ENCODE measurements at regions not wholly inside any gene's neighbourhood (a gene's known extent, or its start where the extent isn't known, plus 50 kb on each side); places are given as distances from the start of the nearest gene placed in this dataset.

GRCh38 chr21:41602531-41602930, 94.6 kb upstream of the TMPRSS2 start:
- H3K4me1 ChIP-seq (ENCODE audit: insufficient read depth, low read length): no peaks in the 10 kb centered on the region
- no peak overlapping the region for H2AFZ ChIP-seq (ENCODE audit: low read depth, low read length)
- H3K27me3 ChIP-seq (ENCODE audit: insufficient read depth, low read length): peaks cover 3% of the 10 kb centered on the region
- no peaks in the 10 kb centered on the region for H3K36me3 ChIP-seq (ENCODE audit: insufficient read depth, low read length)
- H3K9me3 ChIP-seq (ENCODE audit: low read length): no peaks in the 10 kb centered on the region
- no peak overlapping the region for H3K4me3 ChIP-seq (ENCODE audit: low read length)

GRCh38 chr21:41601573-41602368, 93.8 kb upstream of the TMPRSS2 start:
- peaks cover 1% of the 10 kb centered on the region for H3K27me3 ChIP-seq (ENCODE audit: insufficient read depth, low read length)
- H3K4me3 ChIP-seq (ENCODE audit: low read length): no peak overlapping the region
- H2AFZ ChIP-seq (ENCODE audit: low read depth, low read length): no peak overlapping the region
- H3K36me3 ChIP-seq (ENCODE audit: insufficient read depth, low read length): no peaks in the 10 kb centered on the region
- no peaks in the 10 kb centered on the region for H3K4me1 ChIP-seq (ENCODE audit: insufficient read depth, low read length)
- H3K9me3 ChIP-seq (ENCODE audit: low read length): no peaks in the 10 kb centered on the region

- H2AFZ ChIP-seq (ENCODE audit: low read depth, low read length): no peak overlapping the region
- no peaks in the 10 kb centered on the region for H3K27me3 ChIP-seq (ENCODE audit: insufficient read depth, low read length)
- H3K36me3 ChIP-seq (ENCODE audit: insufficient read depth, low read length): no peaks in the 10 kb centered on the region
- no peaks in the 10 kb centered on the region for H3K9me3 ChIP-seq (ENCODE audit: low read length)
- H3K4me1 ChIP-seq (ENCODE audit: insufficient read depth, low read length): no peaks in the 10 kb centered on the region
- H3K4me3 ChIP-seq (ENCODE audit: low read length): no peak overlapping the region
Measured at GRCh38 chr21:41600961-41601572, 93.1 kb upstream of the TMPRSS2 start.

- Histone ChIP-seq H2AFZ (ENCODE audit: low read depth, low read length) (no peak overlapping the region), H3K27me3 (ENCODE audit: insufficient read depth, low read length) (no peaks in the 10 kb centered on the region), H3K36me3 (ENCODE audit: insufficient read depth, low read length) (no peaks in the 10 kb centered on the region), H3K9me3 (ENCODE audit: low read length) (no peaks in the 10 kb centered on the region), H3K4me1 (ENCODE audit: insufficient read depth, low read length) (no peaks in the 10 kb centered on the region), H3K4me3 (ENCODE audit: low read length) (no peak overlapping the region)
Measured at GRCh38 chr21:41600556-41600955, 92.6 kb upstream of the TMPRSS2 start.

GRCh38 chr21:41600116-41600515, 92.2 kb upstream of the TMPRSS2 start:
- Histone ChIP-seq H3K4me1 (ENCODE audit: insufficient read depth, low read length) (no peaks in the 10 kb centered on the region), H3K27me3 (ENCODE audit: insufficient read depth, low read length) (no peaks in the 10 kb centered on the region), H3K4me3 (ENCODE audit: low read length) (no peak overlapping the region), H3K9me3 (ENCODE audit: low read length) (no peaks in the 10 kb centered on the region), H3K36me3 (ENCODE audit: insufficient read depth, low read length) (no peaks in the 10 kb centered on the region), H2AFZ (ENCODE audit: low read depth, low read length) (no peak overlapping the region)

- no peaks in the 10 kb centered on the region for H3K9me3 ChIP-seq (ENCODE audit: low read length)
- no peak overlapping the region for H3K4me3 ChIP-seq (ENCODE audit: low read length)
- no peaks in the 10 kb centered on the region for H3K4me1 ChIP-seq (ENCODE audit: insufficient read depth, low read length)
- no peak overlapping the region for H2AFZ ChIP-seq (ENCODE audit: low read depth, low read length)
- H3K27me3 ChIP-seq (ENCODE audit: insufficient read depth, low read length): peaks cover 4% of the 10 kb centered on the region
- H3K36me3 ChIP-seq (ENCODE audit: insufficient read depth, low read length): no peaks in the 10 kb centered on the region
Measured at GRCh38 chr21:41598561-41599431, 90.8 kb upstream of the TMPRSS2 start.

GRCh38 chr21:41597811-41598231, 89.9 kb upstream of the TMPRSS2 start:
- H3K4me3 ChIP-seq (ENCODE audit: low read length): no peak overlapping the region
- H3K36me3 ChIP-seq (ENCODE audit: insufficient read depth, low read length): no peaks in the 10 kb centered on the region
- no peaks in the 10 kb centered on the region for H3K9me3 ChIP-seq (ENCODE audit: low read length)
- H3K27me3 ChIP-seq (ENCODE audit: insufficient read depth, low read length): peaks cover 6% of the 10 kb centered on the region
- no peak overlapping the region for H2AFZ ChIP-seq (ENCODE audit: low read depth, low read length)
- no peaks in the 10 kb centered on the region for H3K4me1 ChIP-seq (ENCODE audit: insufficient read depth, low read length)

- Histone ChIP-seq H3K4me3 (ENCODE audit: low read length) (no peak overlapping the region), H3K36me3 (ENCODE audit: insufficient read depth, low read length) (no peaks in the 10 kb centered on the region), H3K9me3 (ENCODE audit: low read length) (no peaks in the 10 kb centered on the region), H3K27me3 (ENCODE audit: insufficient read depth, low read length) (peaks cover 6% of the 10 kb centered on the region), H2AFZ (ENCODE audit: low read depth, low read length) (no peak overlapping the region), H3K4me1 (ENCODE audit: insufficient read depth, low read length) (no peaks in the 10 kb centered on the region)
Measured at GRCh38 chr21:41597227-41597626, 89.3 kb upstream of the TMPRSS2 start.

- Histone ChIP-seq H3K4me1 (ENCODE audit: insufficient read depth, low read length) (no peaks in the 10 kb centered on the region), H3K27me3 (ENCODE audit: insufficient read depth, low read length) (peaks cover 6% of the 10 kb centered on the region), H3K9me3 (ENCODE audit: low read length) (no peaks in the 10 kb centered on the region), H3K36me3 (ENCODE audit: insufficient read depth, low read length) (no peaks in the 10 kb centered on the region), H3K4me3 (ENCODE audit: low read length) (no peak overlapping the region), H2AFZ (ENCODE audit: low read depth, low read length) (no peak overlapping the region)
Measured at GRCh38 chr21:41596241-41596925, 88.4 kb upstream of the TMPRSS2 start.

- Histone ChIP-seq H3K4me3 (ENCODE audit: low read length) (no peak overlapping the region), H2AFZ (ENCODE audit: low read depth, low read length) (no peak overlapping the region), H3K4me1 (ENCODE audit: insufficient read depth, low read length) (no peaks in the 10 kb centered on the region), H3K36me3 (ENCODE audit: insufficient read depth, low read length) (no peaks in the 10 kb centered on the region), H3K9me3 (ENCODE audit: low read length) (no peaks in the 10 kb centered on the region), H3K27me3 (ENCODE audit: insufficient read depth, low read length) (peaks cover 6% of the 10 kb centered on the region)
Measured at GRCh38 chr21:41594268-41594667, 86.3 kb upstream of the TMPRSS2 start.

GRCh38 chr21:41593760-41594138, 85.8 kb upstream of the TMPRSS2 start:
- Histone ChIP-seq H3K9me3 (ENCODE audit: low read length) (no peaks in the 10 kb centered on the region), H3K4me1 (ENCODE audit: insufficient read depth, low read length) (no peaks in the 10 kb centered on the region), H2AFZ (ENCODE audit: low read depth, low read length) (no peak overlapping the region), H3K4me3 (ENCODE audit: low read length) (no peak overlapping the region), H3K27me3 (ENCODE audit: insufficient read depth, low read length) (peaks cover 6% of the 10 kb centered on the region), H3K36me3 (ENCODE audit: insufficient read depth, low read length) (no peaks in the 10 kb centered on the region)

GRCh38 chr21:41593051-41593759, 85.2 kb upstream of the TMPRSS2 start:
- H3K4me3 ChIP-seq (ENCODE audit: low read length): no peak overlapping the region
- no peak overlapping the region for H2AFZ ChIP-seq (ENCODE audit: low read depth, low read length)
- no peaks in the 10 kb centered on the region for H3K4me1 ChIP-seq (ENCODE audit: insufficient read depth, low read length)
- H3K9me3 ChIP-seq (ENCODE audit: low read length): no peaks in the 10 kb centered on the region
- peaks cover 6% of the 10 kb centered on the region for H3K27me3 ChIP-seq (ENCODE audit: insufficient read depth, low read length)
- H3K36me3 ChIP-seq (ENCODE audit: insufficient read depth, low read length): no peaks in the 10 kb centered on the region
